Vagina (tissue), 2 donors: ENCODE measurements at regions not wholly inside any gene's neighbourhood (a gene's known extent, or its start where the extent isn't known, plus 50 kb on each side); places are given as distances from the start of the nearest gene placed in this dataset.

Experiments used
- DNase-seq, 2 donors: peaks; one replicate each; pipeline ENCODE4 v3.0.0-alpha.2; 2017; ENCODE audit errors: extremely low spot score in 2 of 2
- H3K27ac ChIP-seq: fragments of 200-600 bp; sonication (generic); one replicate; pipeline ENCODE4 v1.5.1; 2019
- H3K27me3 ChIP-seq: fragments of 200-600 bp; sonication (generic); one replicate; pipeline ENCODE4 v1.5.1; 2019
- H3K36me3 ChIP-seq, 2 donors: fragments of 200-600 bp; sonication (generic); one replicate each; pipeline ENCODE4 v1.5.1; 2017 to 2019
- H3K4me1 ChIP-seq: fragments of 200-600 bp; sonication (generic); one replicate; pipeline ENCODE4 v1.5.1; 2019
- H3K4me3 ChIP-seq, 2 donors: fragments of 200-600 bp; sonication (generic); 1 replicate in 1 of 2; 2 replicates in 1 of 2; pipeline ENCODE4 v1.5.1; 2016 to 2019
- H3K9me3 ChIP-seq: fragments of 200-600 bp; sonication (generic); one replicate; pipeline ENCODE4 v1.5.1; 2019
- POLR2A ChIP-seq, 2 donors: fragments of 450-650 bp; IDR thresholded peaks; one replicate each; pipeline ENCODE4 v1.6.1; 2017; ENCODE audit warnings: antibody characterized with exemption in 2 of 2, mild to moderate bottlenecking in 2 of 2, moderate library complexity in 2 of 2
- POLR2AphosphoS5 ChIP-seq, 2 donors: sonication (generic); formaldehyde crosslinking; IDR thresholded peaks; one replicate each; pipeline ENCODE4 v1.9.0; 2017; ENCODE audit warnings: antibody characterized with exemption in 2 of 2, mild to moderate bottlenecking in 2 of 2, low read depth in 1 of 2; ENCODE audit not compliant: insufficient read depth in 1 of 2
- intact Hi-C: fragments of 100-400 bp; cut with DNase I; formaldehyde crosslinking; loops from one replicate; pipeline ENCODE4 v1.15.1; 2023
- TF ChIP-seq, protein P1 (sequence below), 3 experiments: fragments of 450-650 bp in 2 of 3; fragments of 200-600 bp in 1 of 3; sonication (generic) in 1 of 3; IDR thresholded peaks; one replicate each; pipeline ENCODE4 v1.5.1; 2017 to 2019; ENCODE audit warnings: antibody characterized with exemption in 3 of 3, mild to moderate bottlenecking in 2 of 3, moderate library complexity in 2 of 3

DNA sequence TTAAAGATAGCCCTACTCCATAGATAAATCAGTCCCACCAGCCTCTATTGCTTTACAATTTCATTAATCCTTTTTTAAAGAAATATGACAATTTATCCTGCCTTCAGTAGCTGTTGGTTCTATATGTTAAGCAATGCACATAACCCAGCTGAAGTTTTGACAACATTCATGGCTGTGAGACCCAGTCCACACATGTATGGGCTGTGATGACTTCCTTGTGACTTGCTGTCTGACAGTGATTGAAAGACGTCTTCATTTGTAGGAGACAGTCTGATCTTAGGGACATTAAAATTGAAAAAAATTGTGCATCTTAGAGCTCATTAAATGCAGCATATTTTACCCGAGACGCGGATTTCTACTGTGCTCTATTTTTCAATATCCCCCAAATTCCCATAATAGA lies 252.0 kb upstream of the ASIC2 start:
- TF ChIP-seq, protein P1, sequence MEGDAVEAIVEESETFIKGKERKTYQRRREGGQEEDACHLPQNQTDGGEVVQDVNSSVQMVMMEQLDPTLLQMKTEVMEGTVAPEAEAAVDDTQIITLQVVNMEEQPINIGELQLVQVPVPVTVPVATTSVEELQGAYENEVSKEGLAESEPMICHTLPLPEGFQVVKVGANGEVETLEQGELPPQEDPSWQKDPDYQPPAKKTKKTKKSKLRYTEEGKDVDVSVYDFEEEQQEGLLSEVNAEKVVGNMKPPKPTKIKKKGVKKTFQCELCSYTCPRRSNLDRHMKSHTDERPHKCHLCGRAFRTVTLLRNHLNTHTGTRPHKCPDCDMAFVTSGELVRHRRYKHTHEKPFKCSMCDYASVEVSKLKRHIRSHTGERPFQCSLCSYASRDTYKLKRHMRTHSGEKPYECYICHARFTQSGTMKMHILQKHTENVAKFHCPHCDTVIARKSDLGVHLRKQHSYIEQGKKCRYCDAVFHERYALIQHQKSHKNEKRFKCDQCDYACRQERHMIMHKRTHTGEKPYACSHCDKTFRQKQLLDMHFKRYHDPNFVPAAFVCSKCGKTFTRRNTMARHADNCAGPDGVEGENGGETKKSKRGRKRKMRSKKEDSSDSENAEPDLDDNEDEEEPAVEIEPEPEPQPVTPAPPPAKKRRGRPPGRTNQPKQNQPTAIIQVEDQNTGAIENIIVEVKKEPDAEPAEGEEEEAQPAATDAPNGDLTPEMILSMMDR (IDR thresholded peaks at IDR 0.05): no peak
- intact Hi-C loops: no loop called here
- Histone ChIP-seq H3K27ac (no peak overlapping the region), H3K9me3 (no peaks in the 10 kb centered on the region), H3K27me3 (no peaks in the 10 kb centered on the region), H3K4me1 (no peaks in the 10 kb centered on the region), H3K36me3 (no peaks in the 10 kb centered on the region), H3K4me3 (no peak overlapping the region)
- no peak for DNase-seq

DNA sequence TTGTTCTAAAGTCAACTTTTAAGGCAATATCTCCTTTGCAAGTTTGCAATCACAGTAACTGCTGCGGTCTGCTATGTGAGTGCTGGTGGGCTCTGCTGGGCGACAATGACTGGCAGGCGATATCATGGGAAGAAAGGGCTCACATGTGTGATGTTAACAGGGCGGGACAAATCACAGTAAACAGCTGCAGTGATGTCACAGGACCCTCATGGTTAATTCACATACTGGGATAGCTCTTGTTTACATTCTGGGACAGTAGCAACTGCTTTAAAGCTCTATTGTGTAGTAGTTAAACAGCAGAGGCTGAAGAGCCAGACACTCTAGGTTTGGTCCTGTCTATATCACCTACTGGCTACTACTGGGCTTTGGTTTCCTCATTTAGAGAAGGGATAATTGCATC lies 257.2 kb upstream of the ASIC2 start:
- Histone ChIP-seq H3K36me3 (no peaks in the 10 kb centered on the region), H3K9me3 (no peaks in the 10 kb centered on the region), H3K27me3 (no peaks in the 10 kb centered on the region), H3K4me1 (no peaks in the 10 kb centered on the region), H3K4me3 (no peak overlapping the region), H3K27ac (no peak overlapping the region)
- TF ChIP-seq, protein P1 (IDR thresholded peaks at IDR 0.05): no peak
- no peak for TF ChIP-seq POLR2AphosphoS5 (IDR thresholded peaks at IDR 0.05; ENCODE audit: insufficient read depth in 1 of 2, low read depth in 1 of 2)
- TF ChIP-seq POLR2A (IDR thresholded peaks at IDR 0.05): no peak
- intact Hi-C loops: no loop called here
- DNase-seq: no peak

DNA sequence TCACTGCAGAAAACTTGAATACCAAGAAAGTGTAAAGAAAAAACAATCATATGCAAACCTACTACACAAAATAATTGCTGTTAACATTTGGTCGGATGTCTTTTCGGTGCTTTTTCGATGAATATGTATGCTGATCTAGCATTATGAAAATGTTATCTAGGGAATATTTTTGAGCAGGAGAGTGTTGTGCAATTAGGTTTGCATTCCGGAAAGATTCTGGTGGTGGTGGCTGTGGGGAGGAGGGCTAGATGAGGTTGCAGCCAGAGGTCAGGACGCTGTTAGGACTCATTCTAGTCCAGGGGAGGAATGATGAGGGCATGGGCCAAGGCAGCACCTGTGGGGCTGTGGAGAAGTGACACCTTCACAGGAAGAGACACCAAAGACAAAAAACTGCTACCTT lies 258.0 kb upstream of the ASIC2 start:
- no peaks in the 10 kb centered on the region for H3K27me3 ChIP-seq
- H3K4me1 ChIP-seq: no peaks in the 10 kb centered on the region
- no peak overlapping the region for H3K4me3 ChIP-seq
- no peak for DNase-seq
- intact Hi-C loops: no loop called here
- no peaks in the 10 kb centered on the region for H3K36me3 ChIP-seq
- TF ChIP-seq, protein P1 (IDR thresholded peaks at IDR 0.05): no peak
- TF ChIP-seq POLR2AphosphoS5 (IDR thresholded peaks at IDR 0.05; ENCODE audit: insufficient read depth in 1 of 2, low read depth in 1 of 2): no peak
- TF ChIP-seq POLR2A (IDR thresholded peaks at IDR 0.05): no peak
- no peaks in the 10 kb centered on the region for H3K9me3 ChIP-seq
- H3K27ac ChIP-seq: no peak overlapping the region

DNA sequence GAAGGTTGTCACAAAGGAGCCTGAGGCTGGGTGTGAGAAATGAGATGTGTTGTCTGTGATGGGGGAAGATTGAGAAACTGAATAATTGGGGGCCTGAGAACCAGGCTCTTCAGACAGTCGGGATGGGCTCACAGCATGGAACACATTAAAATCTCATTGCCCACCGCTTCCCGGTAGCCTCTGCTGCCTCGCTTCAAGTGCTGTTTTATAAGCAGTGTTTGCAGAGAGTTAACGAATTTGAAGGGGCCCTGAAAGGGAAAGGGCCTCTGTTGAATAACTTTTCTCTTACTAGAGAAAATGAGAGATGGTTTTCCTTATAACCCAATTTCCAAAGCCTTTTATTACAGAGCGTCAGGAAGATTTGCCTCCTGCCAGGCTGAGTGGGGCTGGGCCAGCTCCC lies 258.8 kb upstream of the ASIC2 start:
- H3K9me3 ChIP-seq: no peaks in the 10 kb centered on the region
- DNase-seq: no peak
- intact Hi-C loops: no loop called here
- no peaks in the 10 kb centered on the region for H3K36me3 ChIP-seq
- H3K27ac ChIP-seq: no peak overlapping the region
- no peak for TF ChIP-seq POLR2AphosphoS5 (IDR thresholded peaks at IDR 0.05; ENCODE audit: insufficient read depth in 1 of 2, low read depth in 1 of 2)
- no peak for TF ChIP-seq POLR2A (IDR thresholded peaks at IDR 0.05)
- TF ChIP-seq, protein P1 (IDR thresholded peaks at IDR 0.05): no peak
- no peaks in the 10 kb centered on the region for H3K4me1 ChIP-seq
- H3K4me3 ChIP-seq: no peak overlapping the region
- no peaks in the 10 kb centered on the region for H3K27me3 ChIP-seq

DNA sequence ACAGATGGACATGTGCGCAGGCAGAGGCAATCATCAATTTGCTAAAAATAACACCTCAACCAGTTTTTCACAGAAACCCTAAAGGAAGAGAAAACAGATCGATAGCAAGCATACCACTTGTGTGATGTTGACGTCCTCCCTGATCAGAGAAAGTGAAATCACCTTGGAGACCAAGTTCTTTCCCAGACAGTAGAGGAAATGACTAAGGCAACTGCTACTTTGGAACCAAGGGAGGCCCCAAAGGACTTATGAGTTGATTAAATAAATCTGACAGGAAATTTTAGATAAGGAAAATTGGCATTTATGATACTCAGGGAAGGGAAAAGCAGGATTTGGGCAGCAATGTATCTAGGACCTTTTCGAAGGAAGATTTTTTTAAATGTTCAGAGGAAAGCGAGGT lies 267.1 kb upstream of the ASIC2 start:
- no peak for DNase-seq
- H3K9me3 ChIP-seq: no peaks in the 10 kb centered on the region
- no peaks in the 10 kb centered on the region for H3K27me3 ChIP-seq
- H3K27ac ChIP-seq: no peak overlapping the region
- no peak overlapping the region for H3K4me3 ChIP-seq
- no peaks in the 10 kb centered on the region for H3K36me3 ChIP-seq
- no peaks in the 10 kb centered on the region for H3K4me1 ChIP-seq
- TF ChIP-seq, protein P1 (IDR thresholded peaks at IDR 0.05): no peak
- no peak for TF ChIP-seq POLR2AphosphoS5 (IDR thresholded peaks at IDR 0.05; ENCODE audit: insufficient read depth in 1 of 2, low read depth in 1 of 2)
- no peak for TF ChIP-seq POLR2A (IDR thresholded peaks at IDR 0.05)
- intact Hi-C loops: no loop called here
